ENCODE measurements at regions not wholly inside any gene's neighbourhood (a gene's known extent, or its start where the extent isn't known, plus 50 kb on each side); places are given as distances from the start of the nearest gene placed in this dataset.

DNA sequence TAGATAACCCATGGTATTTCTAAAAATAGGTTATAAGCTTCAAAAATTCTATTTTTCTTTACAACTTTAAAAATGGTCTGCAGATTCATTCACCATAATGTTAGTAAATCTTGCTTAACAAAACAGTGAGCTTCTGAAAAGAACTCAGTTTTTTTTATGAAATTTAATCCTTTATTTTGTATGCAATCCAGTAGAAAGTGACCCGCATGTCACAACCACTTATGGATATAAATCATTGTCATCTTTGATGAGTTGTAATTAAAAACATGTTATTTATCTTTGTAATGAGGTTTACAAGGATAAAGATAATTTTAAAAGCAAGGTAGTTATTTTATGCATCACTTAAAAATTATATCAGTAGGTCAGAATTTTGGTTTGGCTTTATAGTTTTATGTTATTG is 173.5 kb upstream of the SEMA3A start:
- Histone ChIP-seq H3K27ac (ENCODE audit: low read length) (no peak overlapping the region), H3K4me3 (ENCODE audit: low read length) (no peak overlapping the region), H3K4me1 (ENCODE audit: control insufficient read depth, insufficient read depth, low read length) (no peaks in the 10 kb centered on the region), H3K9me3 (ENCODE audit: control insufficient read depth, low read length) (no peaks in the 10 kb centered on the region), H3K27me3 (ENCODE audit: control insufficient read depth, insufficient read depth) (no peaks in the 10 kb centered on the region)
- WGBS = 79% methylated on average over 1 of the region's 1 CpG
- intact Hi-C loops (cut with DNase I) = no loop called here
- no peak for DNase-seq
- ATAC-seq = no peak

DNA sequence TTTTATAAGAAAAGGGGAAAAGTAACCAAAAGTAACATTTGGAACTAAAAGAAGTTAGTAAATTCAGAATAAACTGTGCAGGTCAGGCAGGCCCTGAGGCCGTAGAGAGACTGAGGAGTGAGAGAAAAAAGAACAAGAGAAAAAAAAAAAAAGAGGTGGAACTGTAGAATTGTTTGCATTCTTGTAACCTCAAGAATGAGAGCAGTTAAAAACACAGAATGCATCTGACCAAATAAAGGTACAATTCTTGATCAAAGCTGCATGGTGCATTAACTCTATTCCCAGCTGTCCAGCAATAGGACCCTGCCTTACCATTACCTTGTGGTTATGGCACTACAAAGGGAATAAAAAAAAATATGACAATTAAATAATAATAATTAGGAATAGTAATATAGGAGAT is 170.1 kb upstream of the SEMA3A start:
- no peaks in the 10 kb centered on the region for H3K4me1 ChIP-seq (ENCODE audit: control insufficient read depth, insufficient read depth, low read length)
- 76% methylated on average over 1 of the region's 1 CpG for WGBS
- no peak overlapping the region for H3K4me3 ChIP-seq (ENCODE audit: low read length)
- ATAC-seq (no peak), DNase-seq (no peak)
- no peak overlapping the region for H3K27ac ChIP-seq (ENCODE audit: low read length)
- no peaks in the 10 kb centered on the region for H3K27me3 ChIP-seq (ENCODE audit: control insufficient read depth, insufficient read depth)
- no peaks in the 10 kb centered on the region for H3K9me3 ChIP-seq (ENCODE audit: control insufficient read depth, low read length)
- intact Hi-C loops (cut with DNase I) = no loop called here

DNA sequence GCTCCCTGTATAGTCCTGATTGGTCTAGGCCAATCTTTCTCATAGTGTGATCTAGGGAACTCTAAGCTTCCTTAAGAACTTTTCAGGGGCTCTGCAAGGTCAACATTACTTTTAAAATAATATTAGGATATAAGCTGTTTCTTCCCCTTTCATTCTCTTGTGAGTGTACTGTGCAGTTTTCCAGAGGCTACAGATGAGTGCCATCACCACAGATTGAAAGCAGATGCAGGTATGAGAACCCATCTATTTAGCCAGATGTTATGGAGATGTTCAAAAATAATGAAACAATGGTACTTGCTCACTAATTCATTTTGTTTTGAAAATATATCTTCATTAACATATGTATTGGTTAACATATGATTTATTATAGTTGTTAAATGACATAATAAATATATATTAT is 169.2 kb upstream of the SEMA3A start:
- H3K4me3 ChIP-seq (ENCODE audit: low read length) = no peak overlapping the region
- H3K9me3 ChIP-seq (ENCODE audit: control insufficient read depth, low read length) = no peaks in the 10 kb centered on the region
- no peaks in the 10 kb centered on the region for H3K4me1 ChIP-seq (ENCODE audit: control insufficient read depth, insufficient read depth, low read length)
- no peak for DNase-seq
- no peaks in the 10 kb centered on the region for H3K27me3 ChIP-seq (ENCODE audit: control insufficient read depth, insufficient read depth)
- intact Hi-C loops (cut with DNase I) = no loop called here
- no peak for ATAC-seq
- no peak overlapping the region for H3K27ac ChIP-seq (ENCODE audit: low read length)

DNA sequence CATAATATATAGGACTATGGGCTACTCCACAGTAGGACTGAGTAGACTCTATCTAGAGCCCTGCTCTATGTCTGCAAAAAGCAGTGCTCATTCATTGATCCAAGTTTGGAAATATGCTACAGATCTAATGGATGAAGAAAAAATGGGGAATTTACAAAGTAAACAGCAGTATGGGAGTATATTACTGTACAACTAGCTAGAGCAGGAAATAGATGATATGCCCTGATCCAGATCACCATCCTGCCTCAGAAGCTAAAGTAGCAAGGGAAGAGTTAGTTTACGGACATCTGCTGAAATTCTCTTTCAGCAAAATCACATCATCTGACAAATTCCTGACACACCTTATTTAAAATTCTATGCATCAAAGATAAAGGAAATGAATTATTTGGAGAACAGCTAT is 168.2 kb upstream of the SEMA3A start:
- no peak for ATAC-seq
- Histone ChIP-seq H3K4me3 (ENCODE audit: low read length) (no peak overlapping the region), H3K27ac (ENCODE audit: low read length) (no peak overlapping the region), H3K4me1 (ENCODE audit: control insufficient read depth, insufficient read depth, low read length) (no peaks in the 10 kb centered on the region), H3K9me3 (ENCODE audit: control insufficient read depth, low read length) (no peaks in the 10 kb centered on the region), H3K27me3 (ENCODE audit: control insufficient read depth, insufficient read depth) (no peaks in the 10 kb centered on the region)
- 85% methylated on average over 1 of the region's 1 CpG for WGBS
- intact Hi-C loops (cut with DNase I) = no loop called here
- DNase-seq = no peak

DNA sequence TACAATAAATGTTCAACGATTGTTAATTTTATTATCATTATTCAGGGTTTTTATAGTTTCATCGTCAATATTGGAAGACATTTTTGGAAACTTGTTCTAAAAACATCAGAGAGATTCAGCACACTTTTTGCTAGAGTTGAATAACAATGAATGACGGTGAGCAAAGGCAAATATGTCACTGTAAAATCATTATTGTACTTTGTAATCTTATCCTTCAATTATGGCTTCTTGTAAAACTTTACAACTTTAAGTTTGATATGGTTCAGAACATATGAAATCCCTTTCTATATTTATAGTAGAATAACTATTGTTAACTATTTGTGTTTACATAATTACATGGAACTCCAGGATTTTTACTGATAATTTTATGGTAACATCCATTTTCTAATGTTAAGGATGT is 167.8 kb upstream of the SEMA3A start:
- H3K4me3 ChIP-seq (ENCODE audit: low read length) = no peak overlapping the region

DNA sequence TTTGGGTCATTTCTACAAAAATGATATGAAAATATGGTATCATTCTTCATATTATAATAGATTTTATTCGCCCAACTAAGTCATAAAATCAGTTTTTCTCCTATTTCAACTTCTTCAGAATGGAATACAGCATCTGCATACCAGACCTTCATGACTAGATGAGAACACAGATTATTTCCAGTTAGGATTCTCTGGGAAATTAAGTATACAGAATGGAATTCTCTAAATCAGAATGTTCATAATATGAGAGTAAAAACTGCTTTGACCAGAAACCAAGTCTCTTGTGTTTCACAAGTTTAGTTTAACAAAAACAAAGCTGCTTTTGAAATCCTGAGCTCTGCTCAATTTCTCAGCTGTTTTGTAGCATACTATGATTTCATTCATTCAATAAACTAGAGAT is 160.3 kb upstream of the SEMA3A start:
- WGBS = 79% methylated on average over 1 of the region's 1 CpG
- H3K27ac ChIP-seq (ENCODE audit: low read length) = no peak overlapping the region

More for the DNA sequence above, 167.8 kb upstream of the SEMA3A start:
- Histone ChIP-seq H3K27ac (ENCODE audit: low read length) (no peak overlapping the region), H3K4me1 (ENCODE audit: control insufficient read depth, insufficient read depth, low read length) (no peaks in the 10 kb centered on the region), H3K27me3 (ENCODE audit: control insufficient read depth, insufficient read depth) (no peaks in the 10 kb centered on the region), H3K9me3 (ENCODE audit: control insufficient read depth, low read length) (no peaks in the 10 kb centered on the region)
- ATAC-seq (no peak), DNase-seq (no peak)
- 93% methylated on average over 3 of the region's 3 CpGs for WGBS
- intact Hi-C loops (cut with DNase I) = no loop called here

DNA sequence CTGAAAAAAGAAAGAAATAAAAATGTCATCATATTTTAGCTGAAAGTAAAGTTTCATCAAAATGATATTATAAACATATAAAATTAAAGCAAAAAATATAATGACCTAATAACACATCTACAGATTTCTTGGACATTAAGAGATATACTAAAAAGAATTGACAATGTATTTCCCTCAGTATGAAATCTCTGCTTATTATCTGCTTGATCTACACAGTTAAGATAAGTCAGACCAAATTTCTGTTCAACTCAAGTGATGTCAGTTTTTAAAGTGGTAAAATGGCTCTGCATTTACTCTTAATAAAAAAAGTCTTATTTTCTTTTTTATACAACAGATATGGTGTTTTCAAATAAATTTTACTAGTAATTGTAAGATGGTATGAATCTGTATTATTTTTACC is 159.4 kb upstream of the SEMA3A start:
- Histone ChIP-seq H3K27ac (ENCODE audit: low read length) (no peak overlapping the region), H3K4me1 (ENCODE audit: control insufficient read depth, insufficient read depth, low read length) (no peaks in the 10 kb centered on the region), H3K9me3 (ENCODE audit: control insufficient read depth, low read length) (no peaks in the 10 kb centered on the region), H3K4me3 (ENCODE audit: low read length) (no peak overlapping the region), H3K27me3 (ENCODE audit: control insufficient read depth, insufficient read depth) (no peaks in the 10 kb centered on the region)
- intact Hi-C loops (cut with DNase I) = no loop called here
- DNase-seq = no peak
- ATAC-seq = no peak

More for the DNA sequence above, 160.3 kb upstream of the SEMA3A start:
- Histone ChIP-seq H3K4me3 (ENCODE audit: low read length) (no peak overlapping the region), H3K27me3 (ENCODE audit: control insufficient read depth, insufficient read depth) (no peaks in the 10 kb centered on the region), H3K9me3 (ENCODE audit: control insufficient read depth, low read length) (no peaks in the 10 kb centered on the region), H3K4me1 (ENCODE audit: control insufficient read depth, insufficient read depth, low read length) (no peaks in the 10 kb centered on the region)
- intact Hi-C loops (cut with DNase I) = no loop called here
- DNase-seq (no peak), ATAC-seq (no peak)

DNA sequence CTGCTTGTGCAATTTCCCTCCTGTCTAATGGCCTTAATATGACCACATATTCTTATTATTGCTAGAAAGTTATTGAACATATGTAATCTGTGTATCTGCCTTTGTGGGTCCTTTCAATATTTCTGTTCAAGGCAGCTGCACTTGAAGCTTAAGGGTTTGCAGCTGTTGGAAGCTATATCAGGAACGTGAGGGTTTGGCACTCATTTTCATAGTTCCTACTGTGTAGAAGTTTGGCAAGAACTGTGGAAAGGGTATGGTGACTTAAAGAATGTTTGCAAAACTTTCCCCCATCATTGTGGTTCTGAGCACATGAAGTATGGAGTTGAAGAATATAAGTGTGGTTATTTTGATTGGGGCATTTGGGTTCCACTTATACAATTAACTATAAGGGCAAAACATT is 144.7 kb upstream of the SEMA3A start:
- Histone ChIP-seq H3K27me3 (ENCODE audit: control insufficient read depth, insufficient read depth) (no peaks in the 10 kb centered on the region), H3K9me3 (ENCODE audit: control insufficient read depth, low read length) (no peaks in the 10 kb centered on the region), H3K27ac (ENCODE audit: low read length) (no peak overlapping the region), H3K4me3 (ENCODE audit: low read length) (no peak overlapping the region), H3K4me1 (ENCODE audit: control insufficient read depth, insufficient read depth, low read length) (no peaks in the 10 kb centered on the region)
- WGBS = 18% methylated on average over 1 of the region's 1 CpG
- intact Hi-C loops (cut with DNase I) = no loop called here
- ATAC-seq (no peak), DNase-seq (no peak)

DNA sequence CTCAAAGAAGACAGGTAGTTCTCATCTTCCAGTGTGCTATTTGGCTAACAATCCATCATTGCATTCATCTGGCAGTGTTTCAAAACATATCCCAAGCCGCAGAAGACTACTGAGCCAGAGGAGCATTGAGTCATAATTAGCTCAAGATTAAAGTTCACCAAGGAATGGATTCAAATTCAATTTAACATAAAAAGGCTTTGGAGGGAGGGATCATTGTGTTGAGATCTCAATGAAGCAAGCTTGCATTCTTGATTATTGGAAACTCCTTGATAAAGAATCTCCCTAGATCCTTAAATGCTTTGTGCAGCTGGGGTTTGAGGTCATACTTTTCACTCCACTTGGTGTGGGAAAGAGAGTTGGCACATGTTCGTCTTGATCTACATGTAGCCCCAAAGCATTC is 142.8 kb upstream of the SEMA3A start:
- Histone ChIP-seq H3K4me3 (ENCODE audit: low read length) (no peak overlapping the region), H3K4me1 (ENCODE audit: control insufficient read depth, insufficient read depth, low read length) (no peaks in the 10 kb centered on the region), H3K27me3 (ENCODE audit: control insufficient read depth, insufficient read depth) (no peaks in the 10 kb centered on the region), H3K9me3 (ENCODE audit: control insufficient read depth, low read length) (no peaks in the 10 kb centered on the region), H3K27ac (ENCODE audit: low read length) (no peak overlapping the region)
- WGBS = 39% methylated on average over 2 of the region's 2 CpGs
- ATAC-seq = no peak
- intact Hi-C loops (cut with DNase I) = no loop called here
- DNase-seq = no peak

DNA sequence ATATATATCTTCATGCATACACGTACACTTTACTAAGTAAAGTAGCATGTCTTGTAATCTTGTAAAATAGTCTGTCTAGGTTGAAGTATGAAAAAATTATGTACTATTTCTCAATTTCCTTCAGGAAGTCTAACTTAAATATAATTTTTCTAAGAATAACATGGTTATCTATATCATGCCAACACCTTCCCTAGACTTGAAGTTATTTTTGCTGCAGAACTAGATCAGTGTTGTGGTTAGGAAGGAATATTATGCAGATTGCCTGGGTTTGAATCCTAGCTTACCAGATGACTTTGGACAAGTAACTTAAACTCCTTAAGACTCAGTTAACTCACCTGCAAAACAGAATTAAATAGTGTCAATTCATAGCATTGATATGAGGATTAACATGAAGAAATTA is 142.2 kb upstream of the SEMA3A start:
- intact Hi-C loops (cut with DNase I) = no loop called here
- H3K4me3 ChIP-seq (ENCODE audit: low read length) = no peak overlapping the region
- no peaks in the 10 kb centered on the region for H3K27me3 ChIP-seq (ENCODE audit: control insufficient read depth, insufficient read depth)
- ATAC-seq (no peak), DNase-seq (no peak)
- H3K4me1 ChIP-seq (ENCODE audit: control insufficient read depth, insufficient read depth, low read length) = no peaks in the 10 kb centered on the region
- H3K27ac ChIP-seq (ENCODE audit: low read length) = no peak overlapping the region
- 66% methylated on average over 1 of the region's 1 CpG for WGBS
- no peaks in the 10 kb centered on the region for H3K9me3 ChIP-seq (ENCODE audit: control insufficient read depth, low read length)

DNA sequence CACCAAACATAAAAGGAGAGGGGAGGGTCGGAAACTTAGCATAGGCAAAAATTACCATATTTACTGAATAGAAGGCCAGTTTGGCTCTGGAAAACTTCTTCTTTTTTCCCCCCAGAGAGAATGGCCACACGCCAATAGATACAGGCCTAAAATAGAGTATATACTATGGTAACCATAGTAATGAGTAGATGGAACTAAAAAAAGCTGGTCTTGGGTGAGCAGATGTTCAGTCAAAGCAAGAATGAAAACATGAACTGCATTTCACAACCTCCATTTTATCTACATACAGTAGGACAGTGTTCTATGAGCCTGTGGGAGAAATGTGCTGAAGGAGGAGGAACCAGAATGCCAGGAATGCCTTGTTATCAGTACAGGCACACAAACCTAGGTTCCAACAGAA is 141.7 kb upstream of the SEMA3A start:
- no peak overlapping the region for H3K27ac ChIP-seq (ENCODE audit: low read length)
- no peaks in the 10 kb centered on the region for H3K4me1 ChIP-seq (ENCODE audit: control insufficient read depth, insufficient read depth, low read length)
- WGBS = 34% methylated on average over 2 of the region's 2 CpGs
- no peaks in the 10 kb centered on the region for H3K27me3 ChIP-seq (ENCODE audit: control insufficient read depth, insufficient read depth)
- no peak overlapping the region for H3K4me3 ChIP-seq (ENCODE audit: low read length)
- no peaks in the 10 kb centered on the region for H3K9me3 ChIP-seq (ENCODE audit: control insufficient read depth, low read length)
- DNase-seq (no peak), ATAC-seq (no peak)
- intact Hi-C loops (cut with DNase I) = no loop called here

DNA sequence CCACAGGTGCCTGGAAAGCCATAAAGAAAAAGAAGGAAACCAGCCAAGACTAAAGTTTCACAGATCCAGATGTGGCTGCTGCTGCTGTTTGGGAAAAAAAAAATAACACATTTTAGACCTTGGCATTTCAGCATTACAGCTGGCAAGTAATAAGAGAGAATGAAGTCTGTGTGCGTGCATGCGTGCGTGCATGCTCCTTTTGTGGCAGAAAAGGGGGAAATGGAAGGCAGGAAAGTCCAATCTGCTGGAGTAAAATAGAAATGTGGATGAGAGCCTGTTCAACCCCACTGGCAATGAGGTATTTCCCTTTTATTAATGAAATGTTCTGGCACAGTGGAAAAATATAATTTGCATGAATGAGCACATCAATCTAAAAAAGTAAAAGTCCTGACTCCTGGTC is 137.0 kb upstream of the SEMA3A start:
- intact Hi-C loops (cut with DNase I) = no loop called here
- no peak for ATAC-seq
- H3K4me1 ChIP-seq (ENCODE audit: control insufficient read depth, insufficient read depth, low read length) = no peaks in the 10 kb centered on the region
- H3K9me3 ChIP-seq (ENCODE audit: control insufficient read depth, low read length) = no peaks in the 10 kb centered on the region
- DNase-seq = no peak
- WGBS = 80% methylated on average over 3 of the region's 3 CpGs
- H3K27me3 ChIP-seq (ENCODE audit: control insufficient read depth, insufficient read depth) = no peaks in the 10 kb centered on the region
- no peak overlapping the region for H3K4me3 ChIP-seq (ENCODE audit: low read length)
- no peak overlapping the region for H3K27ac ChIP-seq (ENCODE audit: low read length)

Measured in right cardiac atrium (tissue), 5 donors.